ENCODE measurements at regions not wholly inside any gene's neighbourhood (a gene's known extent, or its start where the extent isn't known, plus 50 kb on each side); places are given as distances from the start of the nearest gene placed in this dataset.

- DNase-seq (ENCODE audit: low read depth in 2 of 3, low spot score in 1 of 3), result no peak
These were observed 65.0 kb downstream of the CBLN1 start for GRCh38 chr16:49216593-49216992.

- no peak for DNase-seq (ENCODE audit: low read depth in 2 of 3, low spot score in 1 of 3)
These were observed 68.0 kb downstream of the CBLN1 start for GRCh38 chr16:49213594-49213993.

- DNase-seq (ENCODE audit: low read depth in 2 of 3, low spot score in 1 of 3), result no peak
These were observed 77.4 kb downstream of the CBLN1 start for GRCh38 chr16:49204191-49204590.

- DNase-seq (ENCODE audit: low read depth in 2 of 3, low spot score in 1 of 3), result no peak
These were observed 78.3 kb downstream of the CBLN1 start for GRCh38 chr16:49203361-49203760.

GRCh38 chr16:49201118-49201517 is 80.5 kb downstream of the CBLN1 start:
- no peak for DNase-seq (ENCODE audit: low read depth in 2 of 3, low spot score in 1 of 3)

- no peak for DNase-seq (ENCODE audit: low read depth in 2 of 3, low spot score in 1 of 3)
These were observed 81.3 kb downstream of the CBLN1 start for GRCh38 chr16:49200223-49200820.

GRCh38 chr16:49195237-49195548 is 86.4 kb downstream of the CBLN1 start:
- DNase-seq (ENCODE audit: low read depth in 2 of 3, low spot score in 1 of 3), result no peak

GRCh38 chr16:49194537-49195236 is 87.0 kb downstream of the CBLN1 start:
- DNase-seq (ENCODE audit: low read depth in 2 of 3, low spot score in 1 of 3), result no peak

- DNase-seq (ENCODE audit: low read depth in 2 of 3, low spot score in 1 of 3), result no peak
These were observed 88.0 kb downstream of the CBLN1 start for GRCh38 chr16:49193596-49193995.

- DNase-seq (ENCODE audit: low read depth in 2 of 3, low spot score in 1 of 3), result no peak
These were observed 92.4 kb downstream of the CBLN1 start for GRCh38 chr16:49189286-49189685.

GRCh38 chr16:49183911-49184310 is 97.7 kb downstream of the CBLN1 start:
- no peak for DNase-seq (ENCODE audit: low read depth in 2 of 3, low spot score in 1 of 3)

GRCh38 chr16:49181791-49182518 is 99.7 kb downstream of the CBLN1 start:
- DNase-seq (ENCODE audit: low read depth in 2 of 3, low spot score in 1 of 3), result no peak

GRCh38 chr16:49179714-49180330 is 101.8 kb downstream of the CBLN1 start:
- no peak for DNase-seq (ENCODE audit: low read depth in 2 of 3, low spot score in 1 of 3)

- DNase-seq (ENCODE audit: low read depth in 2 of 3, low spot score in 1 of 3), result no peak
These were observed 113.5 kb downstream of the CBLN1 start for GRCh38 chr16:49168126-49168525.

- no peak for DNase-seq (ENCODE audit: low read depth in 2 of 3, low spot score in 1 of 3)
These were observed 116.6 kb downstream of the CBLN1 start for GRCh38 chr16:49165025-49165424.

- DNase-seq (ENCODE audit: low read depth in 2 of 3, low spot score in 1 of 3), result no peak
These were observed 120.4 kb downstream of the CBLN1 start for GRCh38 chr16:49161191-49161590.

GRCh38 chr16:49158029-49158642 is 123.5 kb downstream of the CBLN1 start:
- DNase-seq (ENCODE audit: low read depth in 2 of 3, low spot score in 1 of 3), result no peak

GRCh38 chr16:49150341-49150740 is 131.3 kb downstream of the CBLN1 start:
- DNase-seq (ENCODE audit: low read depth in 2 of 3, low spot score in 1 of 3), result no peak

- DNase-seq (ENCODE audit: low read depth in 2 of 3, low spot score in 1 of 3), result no peak
These were observed 133.2 kb downstream of the CBLN1 start for GRCh38 chr16:49148410-49148809.

GRCh38 chr16:49140618-49141017 is 141.0 kb downstream of the CBLN1 start:
- no peak for DNase-seq (ENCODE audit: low read depth in 2 of 3, low spot score in 1 of 3)

GRCh38 chr16:49130397-49130796 is 151.2 kb downstream of the CBLN1 start:
- no peak for DNase-seq (ENCODE audit: low read depth in 2 of 3, low spot score in 1 of 3)

GRCh38 chr16:49129935-49130334 is 151.7 kb downstream of the CBLN1 start:
- no peak for DNase-seq (ENCODE audit: low read depth in 2 of 3, low spot score in 1 of 3)
